ENCODE measurements at regions not wholly inside any gene's neighbourhood (a gene's known extent, or its start where the extent isn't known, plus 50 kb on each side); places are given as distances from the start of the nearest gene placed in this dataset.

- DNase-seq = peak in 1 of 3 donors; percentile 7
These were observed 203.5 kb downstream of the HIBADH start for GRCh38 chr7:27459021-27459730.

- peak; percentile 44 to 83 (median 59) for DNase-seq
These were observed 203.0 kb downstream of the HIBADH start for GRCh38 chr7:27459731-27460053.

GRCh38 chr7:27462575-27463270 is 200.0 kb downstream of the HIBADH start:
- peak in 1 of 3 donors; percentile 22 for DNase-seq

GRCh38 chr7:27464970-27465369 is 197.7 kb downstream of the HIBADH start:
- no peak for DNase-seq

- DNase-seq = no peak
These were observed 196.0 kb downstream of the HIBADH start for GRCh38 chr7:27466703-27467102.

- DNase-seq = peak in 2 of 3 donors; percentile 8 to 26
These were observed 190.6 kb downstream of the HIBADH start for GRCh38 chr7:27472043-27472442.

All from muscle of back (tissue), 3 donors.